NCI-H2107 treated with DMSO at 0.1 percent for 48 hours (cell line): ENCODE measurements at regions not wholly inside any gene's neighbourhood (a gene's known extent, or its start where the extent isn't known, plus 50 kb on each side); places are given as distances from the start of the nearest gene placed in this dataset.
"Not testable (repeated sequence)": the region's sequence is repeated elsewhere in the genome, so short reads cannot be mapped to it uniquely, and the experiment has no call there.

ENCODE experiments used
- DNase-seq: peaks from one replicate; lab custom pipeline; 2025; ENCODE audit not compliant: unreplicated experiment; lab: John Stamatoyannopoulos, UW

DNA sequence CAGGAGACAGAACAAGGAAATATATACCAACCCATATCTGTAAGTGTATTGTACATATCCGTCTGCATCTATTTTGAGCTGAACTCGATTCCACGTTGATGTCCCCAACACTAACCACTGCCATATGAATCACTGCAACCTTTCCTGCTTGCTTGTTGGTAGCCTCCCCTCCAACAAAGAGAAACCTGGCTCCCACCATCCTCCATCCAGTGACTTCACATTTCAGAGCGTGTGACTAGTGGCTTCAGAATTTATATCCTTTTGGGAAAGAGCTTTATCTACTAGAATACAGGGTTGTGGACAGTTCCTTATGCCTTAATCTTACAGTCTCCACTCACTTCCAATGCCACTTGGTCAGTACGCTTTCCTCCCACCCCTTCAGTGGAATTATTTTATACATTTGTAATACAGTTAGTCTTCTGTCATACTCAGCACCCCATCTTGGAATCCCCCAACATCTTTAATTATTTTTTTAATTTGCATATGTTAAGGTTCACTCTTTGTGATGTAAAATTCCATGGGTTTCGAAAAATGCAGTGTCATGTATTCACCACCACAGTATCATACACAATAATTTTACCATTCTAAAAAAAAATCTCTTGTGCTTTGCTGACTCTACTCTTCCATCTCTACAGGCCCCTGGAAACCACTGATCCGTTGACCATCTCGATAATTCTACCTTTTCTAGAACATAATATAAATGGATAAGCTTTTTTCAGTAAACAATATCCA is 264.7 kb downstream of the BCL2L11 start:
- DNase-seq = not testable (repeated sequence)

DNA sequence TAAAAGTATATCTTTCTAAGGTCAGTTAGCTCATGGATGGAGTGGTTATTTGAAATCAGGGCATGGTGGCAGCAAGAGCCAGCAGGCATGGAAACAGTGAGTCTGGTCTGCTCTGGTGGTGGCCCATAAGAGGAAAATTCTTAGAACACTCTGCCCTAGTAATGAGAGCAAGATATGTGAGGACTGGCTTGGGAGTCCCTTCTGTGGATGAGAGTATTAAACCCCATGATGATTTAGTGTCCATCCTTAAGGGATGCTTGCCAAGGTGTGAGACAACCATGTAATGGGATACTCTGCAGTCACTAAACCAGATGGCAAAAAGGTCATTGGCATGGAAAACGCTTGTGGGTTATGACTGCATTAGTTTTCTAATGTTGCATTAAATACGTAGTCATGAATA is 269.9 kb downstream of the BCL2L11 start:
- not testable (repeated sequence) for DNase-seq

DNA sequence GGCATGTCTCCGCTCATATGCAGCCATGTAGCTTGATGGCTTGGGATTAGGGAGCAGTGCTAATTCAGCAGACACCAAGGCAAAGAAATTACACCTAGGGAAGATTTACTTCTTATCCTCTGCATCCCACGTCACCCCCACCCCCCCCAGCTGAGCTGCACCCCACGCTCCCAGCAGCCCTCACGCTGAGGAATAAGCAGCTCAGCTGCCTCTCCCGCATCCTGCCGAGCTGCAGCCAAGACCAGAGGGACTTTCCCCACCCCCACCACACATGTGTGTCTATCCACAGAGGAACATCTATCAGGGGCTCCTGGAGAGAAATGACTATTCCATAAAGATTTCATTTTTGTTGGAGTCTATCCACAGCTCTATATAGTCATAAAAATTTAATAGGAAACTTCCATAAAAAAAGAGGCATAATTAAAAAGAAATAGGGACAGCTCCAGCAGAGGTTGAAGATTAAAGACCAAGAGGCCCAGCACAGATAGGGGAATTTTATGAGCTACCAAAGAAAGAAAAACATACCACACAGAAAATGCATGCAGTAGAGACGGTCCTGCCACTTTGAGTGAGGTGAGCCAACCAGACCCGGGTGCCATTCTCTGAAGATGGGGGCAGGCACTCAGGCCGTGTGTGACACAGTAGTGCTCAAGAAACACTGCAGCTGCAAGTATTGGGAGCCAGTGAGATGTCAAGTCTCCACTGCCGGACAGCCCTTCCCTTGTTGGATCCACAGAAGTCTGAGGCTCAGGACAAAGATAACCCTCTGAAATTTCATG is 274.8 kb downstream of the BCL2L11 start:
- not testable (repeated sequence) for DNase-seq

DNA sequence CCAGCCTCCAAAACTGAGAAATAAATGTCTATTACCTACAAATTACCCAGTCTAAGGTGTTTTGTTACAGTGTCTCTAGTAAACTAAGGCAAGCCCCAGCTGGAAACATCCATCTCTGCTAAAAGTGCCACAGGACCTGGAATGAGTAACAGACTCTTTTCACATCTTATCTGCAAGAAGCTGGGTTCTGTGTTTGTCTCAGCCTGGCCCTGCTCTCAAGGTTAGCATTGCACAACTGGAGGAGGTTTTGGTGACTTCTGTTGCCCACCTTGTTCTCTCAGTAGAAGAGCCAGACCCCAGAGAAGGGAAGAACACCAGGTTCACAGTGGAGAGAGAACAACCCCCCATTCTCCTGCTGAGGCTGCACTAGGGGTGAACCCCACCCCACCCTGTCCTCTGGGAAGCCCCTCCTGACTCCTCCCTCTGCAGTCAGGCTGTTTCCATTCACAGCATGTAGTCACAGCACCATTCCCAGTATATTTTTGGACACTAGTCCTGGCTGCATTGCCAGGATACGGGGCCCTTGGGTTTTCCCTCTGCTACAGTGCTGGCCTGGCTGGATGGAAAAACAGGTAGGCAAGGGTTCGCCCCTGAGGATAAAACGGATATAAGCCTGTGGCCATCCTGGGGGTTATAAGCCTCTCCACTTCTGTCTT is 280.0 kb downstream of the BCL2L11 start:
- not testable (repeated sequence) for DNase-seq

DNA sequence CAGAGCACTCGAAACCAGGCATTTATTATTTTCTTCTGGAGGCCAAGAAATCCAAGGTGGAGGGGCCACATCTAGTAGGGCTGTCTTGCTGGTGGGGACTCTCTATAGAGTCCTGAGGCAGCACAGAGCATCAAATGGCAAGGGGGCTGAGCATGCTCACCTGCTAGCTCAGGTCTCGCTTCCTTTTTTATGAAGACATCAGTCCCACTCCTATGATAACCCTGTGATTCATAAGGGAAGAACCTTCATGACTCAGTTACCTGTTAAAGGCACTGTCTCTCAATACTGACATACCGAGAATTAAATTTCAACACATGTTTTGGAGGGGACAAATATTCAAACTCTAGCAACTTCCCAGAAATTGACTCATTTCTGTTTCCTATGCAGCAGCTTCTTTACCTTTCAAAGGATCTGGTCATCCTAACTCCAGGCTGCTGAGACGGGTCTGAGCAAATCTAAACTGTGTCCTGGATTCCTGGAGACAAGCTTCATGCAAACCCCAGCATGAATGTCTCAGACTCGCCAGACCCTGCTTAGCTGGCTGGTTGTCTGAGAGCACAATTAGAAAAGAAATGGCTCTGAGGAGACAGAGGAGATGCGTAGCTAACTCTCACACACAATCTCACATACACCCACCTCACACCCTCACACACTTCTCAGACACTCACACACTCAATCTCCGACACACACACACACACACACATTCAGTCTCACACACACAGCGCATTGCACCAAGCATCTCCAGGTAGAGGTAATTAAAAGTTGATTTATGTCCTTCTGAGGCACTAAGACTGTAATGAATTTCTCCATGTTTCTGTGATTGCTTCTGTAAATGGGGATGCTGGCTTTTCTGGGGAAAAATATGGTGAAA is 280.8 kb downstream of the BCL2L11 start:
- not testable (repeated sequence) for DNase-seq

DNA sequence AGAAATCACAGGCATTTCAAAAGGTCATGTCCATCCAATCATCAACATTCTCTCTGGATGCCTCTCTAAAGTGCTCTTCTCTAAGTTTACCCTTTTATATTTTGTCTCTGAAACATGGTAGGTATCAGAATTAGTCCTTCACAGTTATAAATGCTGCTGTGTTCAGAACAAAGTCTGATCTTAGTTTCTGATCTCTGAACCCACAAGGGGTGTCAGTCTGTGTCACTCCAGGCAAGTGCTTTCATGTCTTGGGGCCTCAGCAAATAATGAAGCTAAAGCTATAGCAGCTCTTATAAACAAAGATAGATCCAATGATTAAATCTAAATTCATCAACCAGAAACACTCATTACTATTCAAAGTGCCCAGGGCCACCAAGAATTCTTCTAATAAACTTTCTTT is 281.7 kb downstream of the BCL2L11 start:
- DNase-seq = not testable (repeated sequence)

DNA sequence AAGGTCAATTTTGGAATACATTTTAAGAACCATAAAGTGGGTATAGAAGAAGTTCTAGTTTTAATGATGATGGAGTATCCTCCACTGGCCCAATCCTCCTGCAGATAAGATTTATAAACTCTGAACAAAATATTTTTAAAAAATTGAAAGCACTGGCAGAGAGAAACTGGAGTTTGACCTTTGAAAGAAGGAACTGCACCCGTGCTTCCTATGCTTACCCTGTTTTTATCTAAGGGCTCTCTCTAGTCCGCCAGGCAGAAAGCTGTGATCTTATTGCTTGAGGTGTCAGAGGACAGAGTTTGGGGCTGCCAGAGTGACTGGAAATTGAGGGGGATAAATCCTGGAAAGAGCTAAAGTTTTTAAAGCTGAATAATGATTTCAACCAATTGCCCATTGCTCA is 282.6 kb downstream of the BCL2L11 start:
- DNase-seq = not testable (repeated sequence)

DNA sequence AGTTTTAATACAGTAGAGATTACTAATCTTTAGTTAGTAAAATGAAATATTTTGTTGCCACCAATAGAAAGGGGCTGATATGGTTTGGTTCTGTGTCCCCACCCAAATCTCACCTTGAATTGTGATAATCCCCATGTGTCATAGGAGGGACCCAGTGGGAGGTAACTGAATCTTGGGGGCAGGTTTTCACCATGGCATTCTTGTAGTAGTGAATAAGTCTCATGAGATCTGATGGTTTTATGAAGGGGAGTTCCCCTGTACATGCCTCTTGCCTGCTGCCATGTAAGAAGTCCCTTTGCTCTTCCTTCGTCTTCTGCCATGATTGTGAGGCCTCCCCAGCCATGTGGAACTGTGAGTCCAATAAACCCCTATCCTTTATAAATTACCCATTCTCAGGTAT is 285.9 kb downstream of the BCL2L11 start:
- DNase-seq = not testable (repeated sequence)

DNA sequence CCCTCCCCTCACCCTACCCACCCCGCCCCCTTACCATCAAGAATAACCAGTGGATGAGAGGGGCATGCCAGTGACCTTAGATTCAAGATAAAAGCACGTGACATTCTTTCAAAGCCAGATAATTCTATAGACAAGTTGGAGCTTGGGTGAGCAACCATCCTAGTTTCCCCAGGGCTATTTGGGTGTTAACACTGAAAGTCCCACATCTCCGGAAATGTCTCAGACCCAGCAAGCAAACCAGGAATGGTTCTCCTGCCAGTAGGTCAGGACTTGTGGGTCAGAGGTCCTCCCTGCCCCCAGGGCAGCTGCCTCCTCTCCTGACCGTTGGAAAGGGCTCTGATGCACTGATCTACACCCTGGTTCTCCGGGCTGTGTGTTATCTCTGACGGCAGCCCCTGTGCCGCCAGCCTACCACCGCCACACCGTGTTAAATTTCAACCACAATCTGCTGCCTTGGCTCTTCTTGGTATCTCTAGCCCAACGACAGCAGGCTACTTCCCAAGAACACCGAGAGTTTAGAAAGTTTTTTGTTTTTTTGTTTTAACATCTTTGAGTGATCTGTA is 287.0 kb downstream of the BCL2L11 start:
- DNase-seq = not testable (repeated sequence)

DNA sequence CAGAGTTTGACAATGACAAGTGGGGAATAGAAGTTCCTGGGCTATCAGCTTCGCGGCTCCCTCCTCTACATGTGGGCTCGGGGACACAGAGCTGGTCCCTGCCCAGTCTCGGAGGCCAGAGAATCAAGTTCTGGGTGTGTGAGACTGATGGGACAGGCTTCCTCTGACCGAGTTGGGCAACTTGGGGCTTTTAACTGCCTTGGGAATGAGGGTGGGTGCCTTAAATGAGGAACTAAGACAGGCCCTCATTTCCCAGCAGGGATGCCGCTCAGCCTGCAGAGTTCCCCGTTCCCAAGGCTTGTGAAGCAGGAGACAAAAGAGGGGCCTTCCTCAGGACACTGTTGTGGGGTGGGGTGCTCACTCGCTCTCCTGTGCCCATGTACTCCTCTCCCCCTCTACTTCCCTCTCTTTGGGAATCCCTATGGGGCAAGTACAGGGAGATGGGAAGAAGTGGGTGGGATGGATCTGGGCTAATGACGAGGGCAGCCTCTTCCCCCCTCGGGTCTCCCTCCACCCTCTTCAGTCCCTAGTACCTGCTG is 290.2 kb downstream of the BCL2L11 start:
- not testable (repeated sequence) for DNase-seq

DNA sequence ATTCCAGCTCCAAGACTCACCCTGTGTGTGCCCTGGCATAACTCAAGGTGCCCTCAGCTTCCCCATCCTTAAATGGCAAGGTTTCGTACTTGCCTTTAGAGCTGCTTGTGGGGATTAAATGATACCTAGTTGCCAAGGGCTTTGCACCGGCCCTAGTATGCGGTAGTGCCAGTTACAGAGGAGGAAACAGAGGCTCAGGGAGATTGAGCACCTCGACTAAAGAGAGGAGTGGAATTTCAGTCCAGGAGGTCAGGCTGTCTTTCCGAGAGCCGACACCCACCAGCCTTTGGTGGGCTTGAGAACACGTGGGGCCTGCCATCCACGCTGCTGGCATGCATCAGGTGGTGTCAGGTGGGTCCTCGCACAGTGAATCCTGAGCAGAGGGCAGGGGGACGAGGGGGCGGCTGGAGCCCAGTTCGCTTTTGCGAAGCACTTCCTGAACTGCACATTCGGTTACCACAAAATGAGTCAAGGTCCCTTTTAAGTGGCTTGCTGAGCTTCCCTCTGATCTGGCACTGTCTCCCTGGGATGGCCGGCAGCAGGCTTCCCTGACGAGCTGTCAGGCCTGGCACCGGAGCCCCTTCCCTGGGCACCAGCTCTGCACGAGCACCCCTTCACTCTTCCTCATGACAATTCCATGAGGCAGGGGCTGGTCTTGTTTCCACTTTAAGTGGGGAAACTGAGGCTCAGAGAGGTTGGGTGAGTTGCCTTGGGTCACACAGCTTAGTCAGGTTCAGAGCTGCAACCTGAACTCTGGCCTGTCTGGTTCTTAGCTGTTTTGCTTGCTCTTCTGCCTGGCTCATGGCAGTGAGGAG is 291.4 kb downstream of the BCL2L11 start:
- not testable (repeated sequence) for DNase-seq

DNA sequence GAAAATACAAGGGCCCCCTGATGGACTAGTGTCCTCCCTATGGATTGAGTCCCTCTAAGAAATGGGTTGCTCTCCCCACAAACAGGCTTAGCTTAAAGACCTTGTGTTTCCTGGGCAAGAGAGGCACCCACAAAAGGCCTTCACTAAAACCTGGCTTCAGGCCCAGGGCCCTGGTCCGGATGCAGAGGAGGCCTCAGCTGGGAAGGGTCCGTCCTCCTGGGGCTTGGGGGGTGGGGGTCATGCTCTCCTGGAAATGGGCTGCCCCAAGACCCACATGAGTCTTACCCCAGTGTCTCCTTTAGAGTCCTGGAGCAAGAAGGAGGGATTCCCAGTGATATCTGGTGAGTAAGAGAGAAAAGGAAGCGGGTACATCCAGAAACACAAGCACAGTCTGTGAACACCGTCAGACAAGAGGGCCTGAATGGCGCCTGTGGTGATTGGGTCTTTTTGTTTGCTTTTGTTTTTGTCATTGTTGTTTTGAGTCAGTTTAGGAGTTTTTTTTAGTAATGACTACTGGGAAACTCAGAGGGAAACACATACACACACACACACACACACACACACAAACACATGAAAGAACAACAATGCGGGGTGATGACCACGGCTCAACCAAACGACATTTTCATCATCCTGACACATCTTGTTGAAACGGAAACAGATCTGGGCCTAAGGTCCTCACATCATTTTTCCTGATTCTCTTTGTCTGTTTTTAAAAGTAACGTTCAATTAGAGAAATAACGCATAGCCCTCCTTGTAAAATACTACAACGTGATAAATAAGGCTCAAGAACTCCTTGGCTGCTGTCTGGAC is 292.3 kb downstream of the BCL2L11 start:
- not testable (repeated sequence) for DNase-seq

DNA sequence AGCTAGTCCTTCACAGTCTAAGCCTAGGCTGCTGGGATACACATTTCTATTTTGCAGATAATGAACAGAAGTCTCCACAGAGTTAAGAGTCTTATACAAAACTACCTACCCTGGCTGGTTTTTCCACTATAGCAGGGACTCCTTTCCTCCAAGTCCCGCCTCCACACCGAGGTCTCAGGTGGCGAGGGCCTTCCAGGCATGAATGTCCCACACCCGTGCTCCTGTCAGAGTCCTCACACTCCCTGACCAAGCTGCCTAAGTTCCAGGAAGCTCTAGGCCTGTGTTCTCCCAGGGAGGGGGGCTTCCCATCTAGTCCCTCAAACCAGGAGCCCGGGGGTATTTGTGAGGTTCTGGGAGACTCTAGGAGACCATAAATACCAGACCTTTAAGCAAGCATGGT is 293.2 kb downstream of the BCL2L11 start:
- DNase-seq = not testable (repeated sequence)

DNA sequence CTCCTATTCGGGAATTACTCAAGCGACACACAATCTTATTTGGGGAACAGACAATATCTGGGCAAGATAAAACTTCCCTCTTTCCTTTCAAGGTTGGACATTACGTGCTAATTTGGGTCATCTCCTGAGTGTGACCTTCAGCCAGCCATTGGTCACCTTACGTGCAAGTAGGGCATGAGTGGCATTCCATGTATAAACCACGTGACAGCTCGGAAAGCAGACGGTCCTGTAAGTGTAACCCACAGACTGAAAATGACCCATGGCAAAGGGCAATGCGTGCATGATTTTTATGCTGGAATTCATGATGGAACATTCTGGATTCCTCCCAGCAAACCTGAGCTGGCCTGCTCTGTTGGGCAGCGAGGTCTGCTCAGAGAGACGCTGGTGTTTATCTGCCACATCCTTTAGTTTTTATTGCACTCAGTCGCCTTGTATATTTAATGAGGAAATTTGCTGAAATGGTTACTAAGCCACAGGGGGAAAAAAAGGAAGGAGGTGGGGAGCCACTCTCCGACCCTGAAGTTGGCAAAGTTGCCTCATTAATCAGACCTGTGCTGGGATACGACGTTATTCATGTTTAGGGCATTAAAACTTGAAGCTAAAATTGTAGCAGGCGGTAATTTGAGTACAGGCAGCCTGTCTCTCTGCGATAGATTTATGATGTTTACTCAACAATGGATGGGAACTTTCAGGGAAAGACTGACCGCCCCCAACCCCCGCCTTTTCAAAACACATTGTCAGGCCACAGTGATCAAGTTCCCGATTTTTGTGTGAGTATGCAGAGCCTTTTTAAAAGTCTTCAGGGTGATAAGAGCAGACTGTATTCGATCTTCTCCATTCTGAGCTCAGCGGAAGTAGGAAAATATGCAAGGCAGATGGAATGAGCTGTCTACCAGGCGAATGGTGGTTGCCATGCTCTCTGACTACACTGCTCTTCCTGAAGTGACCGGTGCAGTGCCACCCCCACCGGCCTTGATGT is 295.3 kb downstream of the BCL2L11 start:
- DNase-seq = not testable (repeated sequence)

DNA sequence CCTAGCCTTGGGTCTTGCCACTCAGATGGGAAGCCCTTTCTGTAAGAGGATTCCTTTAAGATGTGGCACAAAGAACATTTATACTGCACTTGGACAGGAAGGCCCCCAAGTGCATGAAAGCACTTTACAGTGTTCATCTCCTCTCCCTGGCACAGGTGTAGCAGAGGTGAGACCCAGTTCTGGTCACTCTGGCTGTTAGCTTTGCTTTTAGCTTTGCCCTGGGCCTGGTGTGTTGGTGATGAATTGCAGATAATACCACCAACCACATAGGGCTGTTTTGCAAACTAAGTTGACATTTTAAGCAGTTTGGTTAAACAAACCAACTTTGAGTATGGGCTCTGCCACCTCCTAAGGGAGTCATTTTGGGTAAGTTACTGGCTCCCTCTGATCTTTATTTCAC is 296.3 kb downstream of the BCL2L11 start:
- DNase-seq = not testable (repeated sequence)

DNA sequence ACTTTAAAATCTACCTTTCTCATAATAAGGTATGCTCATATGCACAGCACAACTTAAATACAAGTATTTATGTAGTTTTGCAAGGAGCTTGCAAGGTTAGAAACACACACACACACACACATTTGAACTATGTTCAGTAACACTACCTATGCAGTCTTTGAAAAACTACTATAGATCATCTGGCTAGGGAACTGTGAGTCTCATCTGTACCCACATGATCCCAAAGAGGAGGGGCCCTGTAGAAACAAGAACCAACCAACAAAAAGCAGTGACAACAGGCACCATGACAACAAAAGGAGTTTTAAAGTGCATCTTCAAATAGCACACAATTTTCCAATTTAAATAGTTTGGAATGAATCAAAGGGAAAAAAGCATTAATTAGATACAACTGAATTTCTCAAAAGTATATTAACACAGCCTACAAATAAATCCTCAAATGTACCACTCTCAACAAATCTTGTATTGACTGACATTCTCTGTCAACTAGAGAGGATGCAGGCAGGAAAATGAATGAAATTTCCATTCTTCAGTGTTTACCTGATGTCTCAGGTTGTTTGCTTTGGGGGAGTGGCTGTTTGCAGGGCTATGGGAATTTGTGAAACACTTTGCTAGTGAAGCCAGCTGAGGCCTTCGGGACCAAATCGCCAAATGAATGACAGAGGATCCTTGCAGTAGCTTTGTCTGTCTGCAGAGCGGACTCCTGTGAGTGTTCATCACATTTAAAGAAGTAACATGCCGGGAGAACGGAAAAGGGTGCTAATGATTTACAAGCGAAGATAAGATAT is 297.6 kb downstream of the BCL2L11 start:
- DNase-seq = not testable (repeated sequence)

DNA sequence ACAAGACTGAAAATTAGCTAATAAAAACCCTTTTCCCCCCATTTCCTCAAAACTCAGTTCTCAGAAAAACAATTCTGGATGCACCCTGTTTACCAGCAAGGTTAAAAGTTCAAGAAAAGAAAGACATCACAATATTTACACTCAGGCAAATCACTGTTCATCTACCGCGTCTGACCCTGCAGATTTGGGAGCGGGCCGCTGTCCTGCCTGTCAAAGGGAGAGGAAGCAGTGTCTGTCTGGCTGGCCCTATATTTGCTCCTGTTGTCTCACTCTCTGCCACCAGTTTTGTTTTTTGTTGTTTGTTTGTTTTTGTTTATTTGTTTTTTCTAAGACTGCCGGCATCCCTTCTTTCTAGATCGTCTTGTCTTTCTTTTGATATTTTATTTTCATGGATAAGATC is 299.4 kb downstream of the BCL2L11 start:
- DNase-seq = not testable (repeated sequence)
